KMS-11 (cell line): ENCODE measurements at regions not wholly inside any gene's neighbourhood (a gene's known extent, or its start where the extent isn't known, plus 50 kb on each side); places are given as distances from the start of the nearest gene placed in this dataset.

ENCODE experiments used
- H2AFZ ChIP-seq: fragments of 200-600 bp; sonication (generic); 2 replicates; pipeline ENCODE4 v1.6.1; 2016; ENCODE audit warnings: antibody characterized with exemption, mixed run types, low read depth
- H3K27ac ChIP-seq: fragments of 200-600 bp; sonication (generic); 2 replicates; pipeline ENCODE4 v1.6.1; 2016; ENCODE audit warnings: mild to moderate bottlenecking, mixed run types
- H3K27me3 ChIP-seq: fragments of 200-600 bp; sonication (generic); 2 replicates; pipeline ENCODE4 v1.6.1; 2017; ENCODE audit warnings: mild to moderate bottlenecking, low read depth, mixed run types, moderate library complexity; ENCODE audit not compliant: insufficient read depth
- H3K36me3 ChIP-seq: fragments of 200-600 bp; sonication (generic); 2 replicates; pipeline ENCODE4 v1.6.1; 2017; ENCODE audit warnings: mild to moderate bottlenecking, mixed run types; ENCODE audit not compliant: insufficient read depth
- H3K4me1 ChIP-seq: fragments of 200-600 bp; sonication (generic); 2 replicates; pipeline ENCODE4 v1.6.1; 2016; ENCODE audit warnings: mild to moderate bottlenecking, low read depth, mixed run types; ENCODE audit not compliant: poor library complexity, severe bottlenecking
- H3K4me2 ChIP-seq: fragments of 200-600 bp; sonication (generic); 2 replicates; pipeline ENCODE4 v1.7.0; 2016; ENCODE audit warnings: mild to moderate bottlenecking, mixed run types
- H3K4me3 ChIP-seq: fragments of 200-600 bp; sonication (generic); IDR thresholded peaks from 2 replicates; pipeline ENCODE4 v1.6.1; 2017; ENCODE audit warnings: low read depth, low read length, mixed read lengths; ENCODE audit not compliant: insufficient read depth
- H3K79me2 ChIP-seq: fragments of 200-600 bp; sonication (generic); 2 replicates; pipeline ENCODE4 v1.6.1; 2016; ENCODE audit warnings: low read depth, mixed run types; ENCODE audit not compliant: insufficient read depth
- H3K9ac ChIP-seq: fragments of 200-600 bp; sonication (generic); 2 replicates; pipeline ENCODE4 v1.6.1; 2016; ENCODE audit warnings: mild to moderate bottlenecking, mixed run types
- H4K20me1 ChIP-seq: fragments of 200-600 bp; sonication (generic); 2 replicates; pipeline ENCODE4 v1.6.1; 2016; ENCODE audit warnings: mild to moderate bottlenecking, mixed run types; ENCODE audit not compliant: insufficient read depth
- CTCF ChIP-seq: fragments of 200-600 bp; sonication (generic); conservative IDR thresholded peaks from 2 replicates; pipeline ENCODE4 v1.6.1; 2017; ENCODE audit warnings: low read depth, mild to moderate bottlenecking, antibody characterized with exemption, low read length, moderate library complexity, mixed read lengths

GRCh38 chr2:180655393-180655792 lies 325.0 kb upstream of the UBE2E3 start:
- no peaks in the 10 kb centered on the region for H3K27me3 ChIP-seq
- no peak overlapping the region for H2AFZ ChIP-seq
- no peaks in the 10 kb centered on the region for H3K79me2 ChIP-seq
- no peaks in the 10 kb centered on the region for H3K36me3 ChIP-seq
- no peaks in the 10 kb centered on the region for H3K4me1 ChIP-seq
- no peak overlapping the region for H3K4me2 ChIP-seq
- no peaks in the 10 kb centered on the region for H4K20me1 ChIP-seq
- H3K9ac ChIP-seq, result no peak overlapping the region
- no peak for TF ChIP-seq CTCF
- H3K27ac ChIP-seq, result no peak overlapping the region
- no peak overlapping the region for H3K4me3 ChIP-seq

DNA sequence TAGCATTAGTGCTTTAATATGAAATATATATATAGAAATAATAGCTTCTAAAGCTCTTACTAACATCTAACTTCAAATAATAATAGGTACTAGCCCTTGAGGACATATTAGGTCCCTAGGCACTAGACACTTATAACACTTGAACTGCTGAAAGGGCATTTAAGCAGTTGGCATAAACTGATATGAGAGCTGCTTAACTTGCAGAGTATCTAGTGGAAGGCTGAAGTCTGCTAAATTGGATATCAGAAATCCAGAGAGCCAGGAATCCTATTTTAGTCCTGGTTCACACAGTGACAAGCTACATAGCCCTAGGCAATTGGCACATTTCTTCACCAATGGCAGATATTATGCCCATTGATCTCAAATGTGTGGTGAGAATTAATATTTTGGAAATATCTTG lies 326.9 kb upstream of the UBE2E3 start:
- no peaks in the 10 kb centered on the region for H3K27me3 ChIP-seq

DNA sequence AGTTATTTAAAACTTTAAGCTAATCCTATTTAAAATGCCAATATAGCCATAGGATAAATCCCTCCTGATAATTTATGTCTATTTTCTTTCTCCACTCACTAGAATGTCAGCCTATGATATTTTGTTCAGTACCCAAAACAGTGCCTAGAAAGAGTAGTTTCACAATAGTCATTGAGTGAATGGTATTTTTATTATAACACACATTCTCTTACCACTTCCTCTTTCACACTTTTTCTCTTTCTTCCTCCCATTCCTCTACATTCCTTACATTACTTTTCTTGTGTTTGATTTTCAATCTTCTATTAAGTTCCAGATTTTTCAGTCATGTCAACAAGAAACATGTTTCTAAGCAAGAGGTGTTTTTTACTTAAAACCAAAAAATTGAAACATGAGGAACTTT lies 327.6 kb upstream of the UBE2E3 start:
- Histone ChIP-seq H3K9ac (no peak overlapping the region), H3K4me3 (no peak overlapping the region), H3K27me3 (no peaks in the 10 kb centered on the region), H3K4me1 (no peaks in the 10 kb centered on the region), H3K79me2 (no peaks in the 10 kb centered on the region), H3K27ac (no peak overlapping the region), H3K4me2 (no peak overlapping the region), H4K20me1 (no peaks in the 10 kb centered on the region), H2AFZ (no peak overlapping the region), H3K36me3 (no peaks in the 10 kb centered on the region)
- no peak for TF ChIP-seq CTCF

More for the DNA sequence above, 326.9 kb upstream of the UBE2E3 start:
- no peaks in the 10 kb centered on the region for H3K36me3 ChIP-seq
- H4K20me1 ChIP-seq, result no peaks in the 10 kb centered on the region
- no peak overlapping the region for H3K4me2 ChIP-seq
- H3K79me2 ChIP-seq, result no peaks in the 10 kb centered on the region
- TF ChIP-seq CTCF, result no peak
- H3K9ac ChIP-seq, result no peak overlapping the region
- no peak overlapping the region for H3K4me3 ChIP-seq
- no peaks in the 10 kb centered on the region for H3K4me1 ChIP-seq
- no peak overlapping the region for H2AFZ ChIP-seq
- no peak overlapping the region for H3K27ac ChIP-seq

DNA sequence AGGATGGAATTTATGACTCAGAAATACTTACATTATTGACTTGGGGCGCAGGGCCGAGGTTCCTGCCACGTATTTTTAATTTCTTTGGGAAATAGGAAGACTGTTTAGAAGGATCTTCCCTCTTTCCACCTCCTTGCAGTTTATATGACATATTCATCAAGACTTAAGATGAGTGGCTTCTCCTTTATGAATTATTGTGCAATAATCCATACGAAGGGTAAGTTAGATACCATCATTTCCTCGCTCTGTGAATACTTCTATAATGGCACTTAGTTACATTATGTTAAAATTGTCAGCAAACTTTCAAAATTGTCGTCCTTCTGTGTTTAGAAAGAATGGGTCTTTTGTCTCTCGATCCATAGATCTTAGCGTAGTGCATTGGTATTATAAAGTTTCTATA lies 328.8 kb upstream of the UBE2E3 start:
- Histone ChIP-seq H3K79me2 (no peaks in the 10 kb centered on the region), H3K9ac (no peak overlapping the region)

More for the DNA sequence above, 328.8 kb upstream of the UBE2E3 start:
- Histone ChIP-seq H2AFZ (no peak overlapping the region), H3K4me3 (no peak overlapping the region), H3K27ac (no peak overlapping the region), H3K4me1 (no peaks in the 10 kb centered on the region), H3K27me3 (no peaks in the 10 kb centered on the region), H4K20me1 (no peaks in the 10 kb centered on the region), H3K36me3 (no peaks in the 10 kb centered on the region), H3K4me2 (no peak overlapping the region)
- no peak for TF ChIP-seq CTCF
